ENCODE measurements at regions not wholly inside any gene's neighbourhood (a gene's known extent, or its start where the extent isn't known, plus 50 kb on each side); places are given as distances from the start of the nearest gene placed in this dataset.
"Not testable (repeated sequence)": the region's sequence is repeated elsewhere in the genome, so short reads cannot be mapped to it uniquely, and the experiment has no call there.

DNA sequence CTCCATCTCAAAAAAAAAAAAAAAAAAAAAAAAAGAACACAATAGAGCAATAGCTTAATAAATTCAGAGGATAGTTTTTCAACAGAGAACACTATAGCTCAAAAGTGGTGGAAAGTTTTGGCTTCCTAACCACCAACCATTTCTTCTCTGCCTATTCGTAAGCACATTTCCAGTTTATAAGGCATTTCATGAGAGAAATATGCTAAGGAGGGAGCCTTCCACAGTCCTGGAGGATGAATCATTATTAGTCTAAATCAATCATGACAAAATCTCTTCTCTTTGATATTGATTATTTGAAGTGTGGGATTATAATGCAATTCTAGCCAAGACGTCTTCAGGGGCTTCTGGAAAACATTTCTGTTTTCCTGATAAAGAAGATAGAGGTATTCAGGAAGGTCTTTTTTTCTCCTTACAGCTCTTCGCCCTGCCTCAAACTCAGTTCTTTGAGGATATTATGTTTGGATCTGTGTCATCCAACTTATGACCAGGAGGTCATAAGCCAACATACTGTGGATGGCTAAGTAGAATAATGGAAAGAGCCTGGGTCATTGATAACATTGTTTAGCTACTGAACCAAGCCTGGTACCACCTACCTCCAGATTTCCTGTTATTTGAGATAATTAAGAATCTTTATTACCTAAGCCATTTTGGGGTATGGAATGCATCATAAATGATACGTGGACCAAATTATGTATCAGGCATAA lies 207.3 kb downstream of the TRIB2 start:
- no peak overlapping the region for H3K4me3 ChIP-seq
- Mint-ChIP-seq H3K36me3 (no peaks in the 10 kb centered on the region), H3K27ac (no peak overlapping the region), H3K4me3 (no peak overlapping the region), H3K9me3 (peaks cover 6% of the 10 kb centered on the region), H3K27me3 (ENCODE audit: insufficient read depth, low read depth) (no peaks in the 10 kb centered on the region), H3K4me1 (peaks cover 9% of the 10 kb centered on the region)
- no peak overlapping the region for H3K4me2 ChIP-seq
- H3K4me1 ChIP-seq = peaks cover 11% of the 10 kb centered on the region
- no peak overlapping the region for H2AFZ ChIP-seq (replicated peaks)
- H3K36me3 ChIP-seq = no peaks in the 10 kb centered on the region
- no peak for DNase-seq (ENCODE audit: low spot score)
- H3F3A ChIP-seq (ENCODE audit: low read depth) = no peaks in the 10 kb centered on the region
- no peaks in the 10 kb centered on the region for H3K9me3 ChIP-seq (ENCODE audit: low read depth)
- TF ChIP-seq, protein P1, sequence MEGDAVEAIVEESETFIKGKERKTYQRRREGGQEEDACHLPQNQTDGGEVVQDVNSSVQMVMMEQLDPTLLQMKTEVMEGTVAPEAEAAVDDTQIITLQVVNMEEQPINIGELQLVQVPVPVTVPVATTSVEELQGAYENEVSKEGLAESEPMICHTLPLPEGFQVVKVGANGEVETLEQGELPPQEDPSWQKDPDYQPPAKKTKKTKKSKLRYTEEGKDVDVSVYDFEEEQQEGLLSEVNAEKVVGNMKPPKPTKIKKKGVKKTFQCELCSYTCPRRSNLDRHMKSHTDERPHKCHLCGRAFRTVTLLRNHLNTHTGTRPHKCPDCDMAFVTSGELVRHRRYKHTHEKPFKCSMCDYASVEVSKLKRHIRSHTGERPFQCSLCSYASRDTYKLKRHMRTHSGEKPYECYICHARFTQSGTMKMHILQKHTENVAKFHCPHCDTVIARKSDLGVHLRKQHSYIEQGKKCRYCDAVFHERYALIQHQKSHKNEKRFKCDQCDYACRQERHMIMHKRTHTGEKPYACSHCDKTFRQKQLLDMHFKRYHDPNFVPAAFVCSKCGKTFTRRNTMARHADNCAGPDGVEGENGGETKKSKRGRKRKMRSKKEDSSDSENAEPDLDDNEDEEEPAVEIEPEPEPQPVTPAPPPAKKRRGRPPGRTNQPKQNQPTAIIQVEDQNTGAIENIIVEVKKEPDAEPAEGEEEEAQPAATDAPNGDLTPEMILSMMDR (IDR thresholded peaks at IDR 0.05) = no peak
- no peak for TF ChIP-seq EZH2 (IDR thresholded peaks at IDR 0.05)
- TF ChIP-seq EZH2phosphoT487 (IDR thresholded peaks at IDR 0.05) = no peak
- H3K9ac ChIP-seq = no peak overlapping the region
- no peaks in the 10 kb centered on the region for H3K27me3 ChIP-seq
- H4K20me1 ChIP-seq (ENCODE audit: low read depth) = no peaks in the 10 kb centered on the region
- H3K79me2 ChIP-seq (ENCODE audit: low read depth) = no peaks in the 10 kb centered on the region
- H3K27ac ChIP-seq = no peak overlapping the region

DNA sequence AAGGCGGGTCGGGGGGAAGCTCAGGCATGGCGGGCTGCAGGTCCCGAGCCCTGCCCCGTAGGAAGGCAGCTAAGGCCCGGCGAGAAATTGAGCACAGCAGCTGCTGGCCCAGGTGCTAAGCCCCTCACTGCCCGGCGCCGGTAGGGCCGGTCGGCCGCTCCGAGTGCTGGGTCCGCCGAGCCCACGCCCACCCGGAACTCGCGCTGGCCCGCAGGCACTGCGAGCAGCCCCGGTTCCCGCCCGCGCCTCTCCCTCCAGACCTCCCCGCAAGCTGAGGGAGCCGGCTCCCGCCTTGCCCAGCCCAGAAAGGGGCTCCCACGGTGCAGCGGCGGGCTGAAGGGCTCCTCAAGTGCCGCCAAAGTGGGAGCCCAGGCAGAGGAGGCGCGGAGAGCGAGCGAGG lies 209.9 kb downstream of the TRIB2 start:
- not testable (repeated sequence) for H3K27me3 ChIP-seq; H3K36me3 ChIP-seq; H3K9me3 Mint-ChIP-seq; DNase-seq (ENCODE audit: low spot score); H3K9me3 ChIP-seq (ENCODE audit: low read depth); H3K4me3 ChIP-seq; H3K9ac ChIP-seq; H3F3A ChIP-seq (ENCODE audit: low read depth); H3K79me2 ChIP-seq (ENCODE audit: low read depth); H3K4me3 Mint-ChIP-seq; H3K27ac Mint-ChIP-seq; H3K27me3 Mint-ChIP-seq (ENCODE audit: insufficient read depth, low read depth); H3K36me3 Mint-ChIP-seq; H2AFZ ChIP-seq (replicated peaks); H4K20me1 ChIP-seq (ENCODE audit: low read depth); H3K4me2 ChIP-seq; H3K27ac ChIP-seq
- H3K4me1 ChIP-seq = peaks cover 19% of the 10 kb centered on the region
- peaks cover 26% of the 10 kb centered on the region for H3K4me1 Mint-ChIP-seq

DNA sequence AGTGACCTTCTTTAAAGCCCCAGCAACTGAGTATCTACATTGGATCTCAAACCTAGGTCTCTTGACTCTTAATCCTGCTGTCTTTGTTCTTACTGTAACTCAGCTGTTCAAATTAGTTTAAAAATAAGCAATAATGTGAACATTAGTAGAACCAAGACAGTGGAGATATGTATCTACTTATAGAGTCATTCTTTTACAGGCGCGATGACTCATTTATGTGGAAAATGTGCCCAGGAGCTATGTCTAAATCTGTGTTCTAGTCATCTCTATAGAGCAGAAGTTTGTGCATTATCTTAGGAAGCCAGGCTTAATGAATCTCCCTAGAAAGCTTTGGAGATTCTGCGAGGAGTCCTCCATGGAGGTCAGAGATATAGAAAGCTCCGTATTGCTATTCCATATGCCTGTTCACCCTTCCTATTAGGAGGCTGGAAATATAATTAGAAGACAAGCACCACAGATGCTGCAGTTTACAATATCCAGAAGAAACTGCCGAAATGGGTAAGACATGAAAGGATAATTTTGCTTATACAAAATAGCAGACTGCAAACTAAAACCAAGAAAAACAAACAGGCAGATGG lies 211.6 kb downstream of the TRIB2 start:
- H2AFZ ChIP-seq (replicated peaks) = no peak overlapping the region

More for the DNA sequence above, 211.6 kb downstream of the TRIB2 start:
- no peaks in the 10 kb centered on the region for H4K20me1 ChIP-seq (ENCODE audit: low read depth)
- H3K4me3 ChIP-seq = no peak overlapping the region
- H3K27me3 ChIP-seq = no peaks in the 10 kb centered on the region
- H3K36me3 ChIP-seq = no peaks in the 10 kb centered on the region
- peak overlapping the region; percentile 51 for H3K4me2 ChIP-seq
- H3K27ac ChIP-seq = no peak overlapping the region
- no peaks in the 10 kb centered on the region for H3K79me2 ChIP-seq (ENCODE audit: low read depth)
- Mint-ChIP-seq H3K9me3 (peaks cover 6% of the 10 kb centered on the region), H3K36me3 (no peaks in the 10 kb centered on the region), H3K27ac (no peak overlapping the region), H3K4me3 (no peak overlapping the region), H3K27me3 (ENCODE audit: insufficient read depth, low read depth) (peaks cover 2% of the 10 kb centered on the region), H3K4me1 (peaks cover 26% of the 10 kb centered on the region)
- peaks cover 19% of the 10 kb centered on the region for H3K4me1 ChIP-seq
- TF ChIP-seq, protein P1 (IDR thresholded peaks at IDR 0.05) = no peak
- no peak for TF ChIP-seq EZH2 (IDR thresholded peaks at IDR 0.05)
- TF ChIP-seq EZH2phosphoT487 (IDR thresholded peaks at IDR 0.05) = no peak
- no peak for DNase-seq (ENCODE audit: low spot score)
- H3F3A ChIP-seq (ENCODE audit: low read depth) = no peaks in the 10 kb centered on the region
- H3K9me3 ChIP-seq (ENCODE audit: low read depth) = no peaks in the 10 kb centered on the region
- no peak overlapping the region for H3K9ac ChIP-seq
